Esophagus squamous epithelium (tissue), 5 donors: ENCODE measurements at regions not wholly inside any gene's neighbourhood (a gene's known extent, or its start where the extent isn't known, plus 50 kb on each side); places are given as distances from the start of the nearest gene placed in this dataset.

Experiments
- DNase-seq: peaks from one replicate; lab custom pipeline; 2025; lab: John Stamatoyannopoulos, UW
- H3K27ac ChIP-seq, 4 donors: fragments of 200-600 bp; sonication (generic); one replicate each; pipeline ENCODE4 v1.5.1; 2016 to 2019; ENCODE audit warnings: mild to moderate bottlenecking in 1 of 4
- H3K27me3 ChIP-seq, 4 donors: fragments of 200-600 bp; sonication (generic); 1 replicate in 3 of 4; 2 replicates in 1 of 4; pipeline versions ENCODE4 v1.5.1 to v1.6.0; 2017 to 2021; ENCODE audit warnings: antibody characterized with exemption in 1 of 4
- H3K36me3 ChIP-seq, 3 donors: fragments of 200-600 bp; sonication (generic); one replicate each; pipeline ENCODE4 v1.5.1; 2016 to 2019
- H3K4me1 ChIP-seq, 3 donors: fragments of 200-600 bp; sonication (generic); one replicate each; pipeline ENCODE4 v1.5.1; 2017 to 2019
- H3K4me3 ChIP-seq, 4 donors: fragments of 200-600 bp; sonication (generic); 1 replicate in 3 of 4; 2 replicates in 1 of 4; pipeline ENCODE4 v1.5.1; 2016 to 2019; ENCODE audit warnings: mild to moderate bottlenecking in 2 of 4, moderate library complexity in 1 of 4
- H3K9me3 ChIP-seq, 3 donors: fragments of 200-600 bp; sonication (generic); one replicate each; pipeline ENCODE4 v1.5.1; 2016 to 2019
- CTCF ChIP-seq, 6 experiments: fragments of 450-650 bp in 4 of 6; fragments of 200-600 bp in 2 of 6; sonication (generic) in 2 of 6; IDR thresholded peaks; one replicate each; pipeline ENCODE4 v1.5.1; 2016 to 2019; ENCODE audit warnings: antibody characterized with exemption in 6 of 6, mild to moderate bottlenecking in 4 of 6, moderate library complexity in 4 of 6
- POLR2A ChIP-seq, 4 donors: fragments of 450-650 bp; IDR thresholded peaks; one replicate each; pipeline ENCODE4 v1.6.1; 2017; ENCODE audit warnings: antibody characterized with exemption in 4 of 4, mild to moderate bottlenecking in 4 of 4, moderate library complexity in 3 of 4
- whole genome bisulfite sequencing, 2 donors: methylation state at CpG; one replicate each; pipeline ENCODE4 v1.1.5; 2018; 5-methylcytosine and 5-hydroxymethylcytosine counted together
- intact Hi-C: fragments of 100-400 bp; cut with DNase I; formaldehyde crosslinking; loops from one replicate; pipeline ENCODE4 v1.15.0; 2022
- donor health status: DM: yes; HTN: yes; CAD: no.

GRCh38 chr12:77401064-77401769, 335.8 kb upstream of the E2F7 start:
- no peak overlapping the region for H3K4me3 ChIP-seq
- H3K36me3 ChIP-seq, result no peaks in the 10 kb centered on the region
- H3K4me1 ChIP-seq, result peaks cover 0 to 8% (median 0%) of the 10 kb centered on the region in 3 donors
- H3K27ac ChIP-seq, result no peak overlapping the region
- no peak for DNase-seq
- no peaks in the 10 kb centered on the region for H3K9me3 ChIP-seq
- intact Hi-C loops, result no loop called here
- TF ChIP-seq POLR2A (IDR thresholded peaks at IDR 0.05) (no peak), CTCF (IDR thresholded peaks at IDR 0.05) (no peak)
- H3K27me3 ChIP-seq, result no peaks in the 10 kb centered on the region
- 41 to 74% methylated on average over 2 to 3 of the region's 3 CpGs for WGBS, 2 donors

DNA sequence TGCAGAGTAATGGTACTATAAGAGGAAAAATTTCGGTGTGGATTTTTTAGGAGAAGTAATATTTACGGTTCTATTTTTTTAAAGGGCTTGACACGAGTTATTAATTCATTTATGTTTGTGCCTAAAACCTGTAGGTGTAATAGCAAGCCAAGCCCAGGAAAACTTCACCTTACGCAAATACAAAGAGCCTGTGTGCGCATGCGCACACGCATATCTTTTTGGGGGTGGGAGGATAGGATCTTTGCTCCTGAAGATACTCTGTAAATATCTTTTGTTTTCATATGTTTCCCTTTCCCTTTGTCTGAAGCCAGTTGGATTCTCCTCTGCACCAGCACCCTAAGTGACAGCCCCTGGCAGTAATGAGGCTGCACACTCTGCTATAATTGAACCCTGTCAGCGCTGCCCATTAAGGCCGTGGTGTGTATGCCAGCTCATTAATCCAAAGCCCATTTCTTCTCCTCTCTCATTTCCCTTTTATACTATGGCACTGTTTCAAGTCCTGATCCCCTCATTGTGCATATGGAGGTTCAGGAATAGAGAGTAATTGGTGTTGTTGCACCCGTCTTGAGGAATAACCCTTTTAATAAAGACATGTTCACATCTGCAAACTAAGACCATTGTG, 327.2 kb upstream of the E2F7 start:
- Histone ChIP-seq H3K27me3 (no peaks in the 10 kb centered on the region), H3K9me3 (no peaks in the 10 kb centered on the region), H3K4me1 (no peaks in the 10 kb centered on the region), H3K36me3 (no peaks in the 10 kb centered on the region), H3K4me3 (no peak overlapping the region), H3K27ac (no peak overlapping the region)
- 76 to 80% methylated on average over 10 of the region's 10 CpGs for WGBS, 2 donors
- TF ChIP-seq POLR2A (IDR thresholded peaks at IDR 0.05), result no peak
- no peak for TF ChIP-seq CTCF (IDR thresholded peaks at IDR 0.05)
- intact Hi-C loops, result no loop called here
- DNase-seq, result no peak

GRCh38 chr12:77388445-77389265, 323.3 kb upstream of the E2F7 start:
- intact Hi-C loops, result no loop called here
- TF ChIP-seq POLR2A (IDR thresholded peaks at IDR 0.05) (no peak), CTCF (IDR thresholded peaks at IDR 0.05) (no peak)
- H3K27ac ChIP-seq, result no peak overlapping the region
- H3K4me3 ChIP-seq, result no peak overlapping the region
- no peaks in the 10 kb centered on the region for H3K27me3 ChIP-seq
- WGBS, 2 donors, result 42 to 65% methylated on average over 2 of the region's 2 CpGs
- H3K4me1 ChIP-seq, result no peaks in the 10 kb centered on the region
- no peak for DNase-seq
- H3K9me3 ChIP-seq, result no peaks in the 10 kb centered on the region
- no peaks in the 10 kb centered on the region for H3K36me3 ChIP-seq

GRCh38 chr12:77387671-77388070, 322.3 kb upstream of the E2F7 start:
- Histone ChIP-seq H3K4me1 (no peaks in the 10 kb centered on the region), H3K9me3 (no peaks in the 10 kb centered on the region), H3K4me3 (no peak overlapping the region), H3K27me3 (no peaks in the 10 kb centered on the region), H3K36me3 (no peaks in the 10 kb centered on the region), H3K27ac (no peak overlapping the region)
- no peak for DNase-seq
- no peak for TF ChIP-seq CTCF (IDR thresholded peaks at IDR 0.05)
- TF ChIP-seq POLR2A (IDR thresholded peaks at IDR 0.05), result no peak
- intact Hi-C loops, result no loop called here
- 61 to 67% methylated on average over 1 of the region's 1 CpG for WGBS, 2 donors

- WGBS, 2 donors, result 46 to 49% methylated on average over 3 of the region's 3 CpGs
- H3K27ac ChIP-seq, result no peak overlapping the region
- intact Hi-C loops, result no loop called here
- H3K36me3 ChIP-seq, result no peaks in the 10 kb centered on the region
- DNase-seq, result no peak
- H3K27me3 ChIP-seq, result no peaks in the 10 kb centered on the region
- no peaks in the 10 kb centered on the region for H3K4me1 ChIP-seq
- H3K9me3 ChIP-seq, result no peaks in the 10 kb centered on the region
- no peak for TF ChIP-seq CTCF (IDR thresholded peaks at IDR 0.05)
- TF ChIP-seq POLR2A (IDR thresholded peaks at IDR 0.05), result no peak
- H3K4me3 ChIP-seq, result no peak overlapping the region
Observed at GRCh38 chr12:77387214-77387613, 321.8 kb upstream of the E2F7 start.
